WERI-Rb-1 (cell line): ENCODE measurements at regions not wholly inside any gene's neighbourhood (a gene's known extent, or its start where the extent isn't known, plus 50 kb on each side); places are given as distances from the start of the nearest gene placed in this dataset.
A peak's percentile ranks its signal among the peaks of the same experiment; 100 is the strongest.

ENCODE experiments used
- DNase-seq: peaks from one replicate; pipeline ENCODE4 v3.0.0-alpha.2; 2020
- H3K27ac ChIP-seq: fragments of 250-450 bp; sonication (Bioruptor Pico); 2 replicates; pipeline ENCODE4 v1.5.1; 2020; ENCODE audit warnings: mild to moderate bottlenecking, moderate library complexity
- H3K27me3 ChIP-seq: fragments of 250-450 bp; sonication (Bioruptor Pico); 2 replicates; pipeline ENCODE4 v1.5.1; 2021; ENCODE audit warnings: mild to moderate bottlenecking, low read depth, moderate library complexity; ENCODE audit not compliant: insufficient read depth, severe bottlenecking
- H3K36me3 ChIP-seq: fragments of 250-450 bp; sonication (Bioruptor Pico); 2 replicates; pipeline ENCODE4 v1.5.1; 2020; ENCODE audit warnings: mild to moderate bottlenecking, moderate library complexity
- H3K4me3 ChIP-seq: 2 replicates; pipeline ENCODE4 v1.5.1; 2011; ENCODE audit warnings: low read depth, mild to moderate bottlenecking, control low read depth, low read length
- H3K9me3 ChIP-seq: fragments of 250-450 bp; sonication (Bioruptor Pico); 2 replicates; pipeline ENCODE4 v1.5.1; 2021; ENCODE audit warnings: mild to moderate bottlenecking, moderate library complexity; ENCODE audit not compliant: severe bottlenecking
- CTCF ChIP-seq: IDR thresholded peaks from 2 replicates; pipeline ENCODE4 v1.5.1; 2011; ENCODE audit warnings: low read depth, mild to moderate bottlenecking, control low read depth, inconsistent platforms, low read length

GRCh38 chr12:75611041-75611440 lies 99.6 kb upstream of the KRR1 start:
- no peak for TF ChIP-seq CTCF
- Histone ChIP-seq H3K27me3 (no peaks in the 10 kb centered on the region), H3K9me3 (peaks cover 2% of the 10 kb centered on the region), H3K36me3 (no peaks in the 10 kb centered on the region), H3K27ac (no peak overlapping the region), H3K4me3 (no peak overlapping the region)
- no peak for DNase-seq

GRCh38 chr12:75606956-75607355 lies 95.5 kb upstream of the KRR1 start:
- H3K9me3 ChIP-seq = peaks cover 2% of the 10 kb centered on the region
- H3K27me3 ChIP-seq = no peaks in the 10 kb centered on the region
- DNase-seq = no peak
- no peak for TF ChIP-seq CTCF
- no peak overlapping the region for H3K27ac ChIP-seq
- H3K4me3 ChIP-seq = no peak overlapping the region
- no peaks in the 10 kb centered on the region for H3K36me3 ChIP-seq

DNA sequence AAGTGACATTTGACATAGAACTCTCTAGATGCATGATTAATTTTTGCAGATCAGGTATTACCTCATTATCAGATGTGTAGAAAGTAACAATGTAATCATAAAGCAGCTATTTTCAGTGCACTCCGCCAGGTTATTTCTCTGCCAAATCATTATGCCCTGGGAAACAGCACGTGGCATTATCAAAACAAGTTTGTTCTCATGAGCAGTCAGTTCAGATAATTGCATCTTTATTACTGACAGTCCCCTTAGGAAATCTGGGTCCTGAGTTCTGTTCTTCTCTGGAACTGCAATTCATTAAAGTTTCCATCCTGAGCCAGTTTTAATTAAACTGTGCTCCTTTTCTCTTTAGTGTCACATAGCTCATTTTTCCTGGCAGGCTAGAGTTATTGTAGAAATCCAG lies 94.7 kb upstream of the KRR1 start:
- Histone ChIP-seq H3K36me3 (no peaks in the 10 kb centered on the region), H3K4me3 (no peak overlapping the region), H3K27me3 (no peaks in the 10 kb centered on the region), H3K9me3 (peaks cover 4% of the 10 kb centered on the region), H3K27ac (no peak overlapping the region)
- no peak for DNase-seq
- TF ChIP-seq CTCF = no peak

DNA sequence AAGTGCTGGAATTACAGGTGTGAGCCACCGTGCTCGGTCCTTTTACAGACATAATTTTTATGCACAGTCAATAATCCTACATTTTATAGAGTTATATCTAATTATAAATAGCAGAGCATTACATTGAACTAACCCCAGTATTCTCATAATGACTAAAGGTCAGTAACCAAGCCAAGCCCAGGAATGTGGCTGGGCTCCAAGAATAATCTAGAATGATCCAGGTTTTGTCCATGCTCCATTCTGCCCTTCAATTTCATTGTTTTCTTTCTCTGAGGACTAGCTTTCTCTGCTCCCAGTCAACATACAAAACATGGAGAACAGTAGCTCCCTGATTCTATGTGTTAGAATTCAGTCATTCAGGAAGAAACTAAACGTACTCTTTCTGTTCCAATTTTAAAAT lies 92.1 kb upstream of the KRR1 start:
- H3K27ac ChIP-seq = no peak overlapping the region
- H3K36me3 ChIP-seq = no peaks in the 10 kb centered on the region
- DNase-seq = no peak
- peaks cover 3% of the 10 kb centered on the region for H3K9me3 ChIP-seq
- no peaks in the 10 kb centered on the region for H3K27me3 ChIP-seq
- TF ChIP-seq CTCF = no peak
- no peak overlapping the region for H3K4me3 ChIP-seq

DNA sequence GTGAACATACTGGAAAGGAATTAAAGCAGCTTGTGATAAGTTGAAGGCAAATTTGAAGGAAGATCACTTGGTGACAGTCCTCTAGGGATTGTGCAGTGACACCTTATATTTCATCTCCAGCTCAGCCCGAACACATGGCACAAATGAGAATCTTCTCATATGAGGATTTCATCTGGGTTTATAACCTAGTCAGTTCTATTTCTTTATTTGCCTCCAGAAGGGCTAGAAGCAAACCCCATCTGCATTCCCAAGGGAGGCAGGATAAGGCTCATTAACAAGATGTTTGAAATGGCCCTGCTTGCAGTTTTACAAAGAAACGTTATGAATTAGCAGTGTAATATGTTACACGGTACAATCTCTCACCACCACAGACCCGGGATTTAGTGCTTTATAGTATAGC lies 90.7 kb upstream of the KRR1 start:
- H3K4me3 ChIP-seq = no peak overlapping the region
- H3K9me3 ChIP-seq = peaks cover 3% of the 10 kb centered on the region
- H3K36me3 ChIP-seq = no peaks in the 10 kb centered on the region
- DNase-seq = peak; percentile 27
- peak overlapping the region; percentile 46 for H3K27ac ChIP-seq
- no peak for TF ChIP-seq CTCF
- H3K27me3 ChIP-seq = no peaks in the 10 kb centered on the region

- no peak for DNase-seq
- Histone ChIP-seq H3K27ac (no peak overlapping the region), H3K27me3 (no peaks in the 10 kb centered on the region)
These were observed 88.7 kb upstream of the KRR1 start for GRCh38 chr12:75600146-75600545.

More at GRCh38 chr12:75600146-75600545, 88.7 kb upstream of the KRR1 start:
- TF ChIP-seq CTCF = no peak
- Histone ChIP-seq H3K36me3 (no peaks in the 10 kb centered on the region), H3K4me3 (no peak overlapping the region), H3K9me3 (peaks cover 8% of the 10 kb centered on the region)
